GM21381 (cell line): ENCODE measurements at regions not wholly inside any gene's neighbourhood (a gene's known extent, or its start where the extent isn't known, plus 50 kb on each side); places are given as distances from the start of the nearest gene placed in this dataset.

Experiments
- ATAC-seq: cut with Tn5 transposase; IDR thresholded peaks from one replicate; pipeline ENCODE4 v1.9.1; 2021; ENCODE audit warnings: mild to moderate bottlenecking, moderate library complexity; ENCODE audit not compliant: unreplicated experiment

DNA sequence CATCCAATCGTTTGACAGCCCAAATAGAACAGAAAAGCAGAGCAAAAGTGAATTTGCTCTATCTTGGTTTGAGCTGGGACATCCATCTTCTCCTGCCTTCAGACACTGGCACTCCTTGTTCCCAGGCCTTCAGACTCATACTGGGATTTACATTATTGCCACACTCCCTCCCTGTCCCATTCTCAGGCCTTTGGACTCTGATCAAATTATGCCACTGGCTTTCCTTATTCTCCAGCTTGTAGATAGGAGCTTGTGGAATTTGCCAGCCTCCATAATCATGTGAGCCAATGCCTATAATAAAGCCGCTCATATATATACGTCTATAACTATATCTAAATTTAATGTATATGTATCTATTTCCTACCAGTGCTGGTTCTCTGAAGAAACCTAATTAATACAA, 568.3 kb upstream of the KIRREL3 start:
- no peak for ATAC-seq

DNA sequence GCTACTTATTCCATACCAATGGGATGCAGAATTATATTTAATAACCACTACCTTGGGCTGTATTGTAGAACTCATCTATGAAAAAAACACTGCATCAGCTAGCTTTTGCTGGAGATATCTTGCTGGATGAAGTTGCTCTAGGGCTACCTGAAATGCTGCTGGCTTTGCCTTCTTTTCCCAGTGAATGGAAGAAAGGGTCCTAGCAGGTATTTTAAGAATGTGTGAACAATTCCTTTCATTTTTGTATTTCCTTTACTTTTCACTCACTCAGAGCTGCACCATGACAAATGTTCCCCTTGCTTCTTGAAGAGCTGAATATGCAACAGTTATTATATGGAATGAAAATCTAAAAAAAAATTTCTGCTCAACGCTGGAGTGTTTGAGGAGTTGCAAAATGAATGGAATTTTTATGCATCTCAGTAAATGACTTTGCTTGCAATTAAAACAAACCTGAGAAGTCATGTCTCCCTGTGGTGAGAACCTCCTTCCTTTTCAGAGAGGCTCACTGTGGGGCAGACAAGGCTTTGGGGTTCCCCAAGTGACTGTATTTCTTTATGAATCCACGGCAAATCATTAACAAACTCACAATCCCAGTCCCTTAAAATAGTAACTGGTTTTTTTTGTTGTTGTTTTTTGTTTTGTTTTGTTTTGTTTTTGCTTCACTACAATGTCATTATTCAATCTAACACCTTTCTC, 566.8 kb upstream of the KIRREL3 start:
- no peak for ATAC-seq

DNA sequence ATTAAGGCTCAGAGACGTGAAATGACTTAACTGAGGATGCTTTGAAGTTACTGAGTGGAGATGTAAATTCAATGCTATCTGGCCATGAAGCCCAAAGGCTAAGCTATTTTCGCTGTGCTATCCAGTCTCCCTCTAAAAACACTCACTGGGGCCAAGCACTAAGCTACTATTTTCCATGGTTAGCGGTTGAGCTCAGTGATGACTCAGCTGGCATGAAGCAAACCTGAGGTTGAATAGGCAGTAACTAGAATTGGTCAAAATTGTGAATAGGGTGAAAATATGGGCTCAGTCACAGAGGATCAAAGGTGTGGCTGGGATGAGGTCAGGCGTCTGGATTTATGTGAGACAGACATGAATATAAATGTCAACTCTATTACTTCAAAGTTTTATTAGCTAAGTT, 564.2 kb upstream of the KIRREL3 start:
- no peak for ATAC-seq

DNA sequence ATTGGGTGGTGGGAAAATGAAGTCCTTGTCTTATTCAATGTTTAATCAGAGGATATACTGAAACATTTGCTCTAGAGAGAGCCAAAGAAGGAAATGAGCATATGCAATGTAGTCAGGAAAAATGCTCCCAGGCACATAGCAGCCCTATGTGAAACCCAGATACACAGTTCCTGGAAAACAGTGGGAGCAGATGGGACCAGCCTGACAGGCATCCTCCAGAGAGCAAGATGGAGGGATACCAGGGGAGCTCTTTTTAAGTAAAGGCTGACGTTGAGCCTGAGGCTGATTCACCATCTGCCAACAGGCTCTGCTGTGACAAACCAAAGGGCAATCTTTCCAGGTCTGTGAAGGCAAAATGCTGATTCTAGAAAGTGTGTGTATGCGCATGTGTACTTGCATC, 559.4 kb upstream of the KIRREL3 start:
- ATAC-seq: no peak

DNA sequence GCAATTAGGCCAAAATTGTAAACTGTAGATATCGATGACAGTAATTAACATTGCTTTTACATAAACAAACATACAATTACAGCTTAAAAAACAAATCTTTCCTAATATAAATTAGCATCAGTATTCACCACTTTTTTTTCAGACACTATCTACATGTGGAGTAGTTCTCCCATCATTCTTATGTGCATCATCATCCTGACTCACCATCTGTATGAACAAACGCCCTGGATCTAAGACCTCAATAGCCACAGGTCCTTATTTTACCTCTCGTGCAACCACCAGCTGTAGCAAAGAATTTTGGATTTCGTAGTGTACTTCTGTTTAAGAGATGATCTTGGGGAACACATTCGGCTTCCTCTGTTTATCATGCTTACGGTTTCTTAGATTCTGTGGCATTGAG, 551.9 kb upstream of the KIRREL3 start:
- ATAC-seq: no peak

DNA sequence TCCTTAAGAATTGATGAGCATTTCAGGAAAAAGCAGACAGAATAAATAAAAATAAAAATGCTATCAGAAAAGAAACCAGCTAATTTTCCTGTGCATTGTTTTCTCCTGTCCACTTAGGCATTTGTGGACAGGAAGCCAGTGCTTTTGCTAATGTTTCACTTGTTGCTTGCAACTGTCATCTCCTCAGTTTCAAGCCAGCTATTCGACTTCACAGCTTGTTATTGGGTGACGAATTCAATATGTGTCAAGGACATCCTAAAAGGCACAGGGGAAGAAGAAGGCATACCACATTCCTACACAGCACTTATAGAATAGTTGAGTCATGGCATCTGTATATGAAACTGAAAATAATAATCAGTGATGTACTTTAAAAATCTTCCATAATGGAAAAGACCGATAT, 530.6 kb upstream of the KIRREL3 start:
- no peak for ATAC-seq

DNA sequence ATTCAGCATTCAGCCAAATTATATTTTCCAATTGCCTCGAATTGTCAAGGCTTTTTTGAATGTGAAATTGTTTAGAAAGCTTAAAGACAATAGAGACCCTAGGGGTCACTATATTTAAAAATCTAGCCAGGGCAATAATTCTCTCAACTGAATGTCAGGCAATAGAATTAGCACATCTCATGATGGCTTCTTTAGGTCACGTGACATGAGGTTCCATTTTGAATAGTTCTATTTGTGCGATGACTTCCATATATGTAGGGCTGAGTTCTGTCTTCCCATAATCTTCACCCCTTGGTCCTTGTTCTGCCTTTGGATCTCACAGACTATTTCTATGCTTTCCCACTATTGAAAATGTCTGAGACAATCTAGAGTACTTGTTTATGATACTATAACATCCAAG, 527.7 kb upstream of the KIRREL3 start:
- ATAC-seq: no peak

DNA sequence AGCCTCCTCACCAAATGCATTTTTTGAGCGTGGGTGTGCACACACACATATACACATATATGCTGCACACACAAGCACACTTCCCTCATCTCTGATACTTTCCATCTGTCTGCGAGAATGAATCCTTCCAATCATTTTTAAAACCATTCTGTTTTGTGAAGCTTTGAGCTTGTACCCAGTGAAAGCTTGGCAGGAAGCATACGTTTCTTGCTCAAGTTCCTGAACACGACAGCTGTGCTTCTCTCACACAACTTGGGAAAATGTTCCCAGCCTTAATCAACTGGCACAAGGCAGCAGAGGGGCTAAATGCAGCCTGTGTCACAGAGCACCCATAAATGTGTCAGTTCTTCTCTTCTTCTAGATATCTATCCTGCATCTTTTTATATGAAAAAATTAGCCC, 524.0 kb upstream of the KIRREL3 start:
- no peak for ATAC-seq

DNA sequence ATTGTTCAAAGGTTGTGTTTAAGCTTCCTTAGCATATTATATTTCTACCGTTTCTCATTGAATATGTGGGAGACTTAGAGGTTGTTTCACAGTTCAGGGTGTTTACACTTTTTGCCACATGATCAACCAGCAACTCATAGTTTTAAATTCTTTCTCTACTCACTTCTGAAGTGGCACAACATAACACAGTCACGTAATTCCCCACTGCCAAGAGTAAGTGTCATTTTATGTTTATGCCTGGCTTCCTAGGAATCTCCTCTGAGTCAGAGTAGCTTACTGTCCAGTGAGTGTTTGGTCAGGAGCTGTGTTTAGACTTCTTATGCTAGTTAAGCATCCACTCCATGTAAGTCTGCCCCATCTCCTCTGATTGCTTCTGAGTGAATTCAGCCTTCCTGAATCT, 520.8 kb upstream of the KIRREL3 start:
- ATAC-seq: no peak

DNA sequence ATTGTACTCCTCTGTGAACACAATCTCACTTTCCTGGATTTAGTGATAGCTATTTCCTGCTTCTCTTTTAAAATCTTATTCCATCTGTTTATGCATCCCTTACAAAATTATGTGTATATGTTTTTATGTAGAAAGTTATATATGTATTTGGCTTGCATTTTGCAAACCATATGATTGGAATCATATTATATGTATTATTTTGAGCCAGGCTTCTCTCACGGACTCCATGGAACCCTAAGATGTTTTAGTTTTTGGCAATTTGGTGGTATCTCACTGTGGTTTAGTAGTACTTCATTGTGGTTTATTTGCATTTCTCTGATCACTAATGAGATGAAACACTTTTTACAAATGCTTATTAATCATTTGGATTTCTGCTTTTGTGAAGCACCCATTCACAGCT, 507.3 kb upstream of the KIRREL3 start:
- ATAC-seq: no peak

DNA sequence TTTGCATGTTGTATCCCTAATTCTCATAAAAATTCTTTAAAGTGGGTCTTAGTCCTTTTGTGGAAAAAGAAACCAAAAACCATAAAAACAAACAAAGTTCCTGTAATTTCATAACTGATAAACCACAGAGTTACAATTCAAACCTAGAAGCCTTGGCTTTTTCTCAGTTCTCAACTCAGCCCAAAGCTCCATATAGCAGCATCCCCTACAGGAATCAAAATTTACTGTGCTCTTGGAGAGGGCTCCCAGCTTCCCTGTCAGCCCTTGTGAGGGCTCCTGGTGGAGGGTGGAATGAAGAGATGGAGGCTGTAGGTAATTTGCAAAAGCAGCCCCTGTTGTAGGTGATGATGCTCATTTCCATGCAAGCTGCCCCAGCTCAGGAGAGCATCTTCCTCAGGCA, 506.1 kb upstream of the KIRREL3 start:
- no peak for ATAC-seq

DNA sequence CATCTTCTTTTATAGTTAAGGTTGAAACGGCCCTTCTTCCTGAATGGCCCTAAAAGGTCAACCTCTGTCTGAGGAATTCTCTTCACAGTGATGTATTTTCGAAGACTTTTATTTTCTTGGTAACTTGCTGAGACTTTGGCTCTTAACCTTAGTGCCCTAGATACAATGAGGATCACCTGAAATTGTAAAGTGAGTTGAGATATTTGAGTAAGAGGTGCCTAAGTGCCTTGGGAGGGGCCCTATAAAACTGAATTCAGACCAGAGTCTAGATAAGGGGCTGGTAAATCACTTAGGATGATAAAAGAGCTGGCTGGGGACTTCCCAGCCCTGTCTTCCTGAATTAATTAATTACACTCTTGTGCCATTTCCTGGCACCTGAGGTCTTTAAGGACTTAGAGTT, 505.6 kb upstream of the KIRREL3 start:
- ATAC-seq: no peak

DNA sequence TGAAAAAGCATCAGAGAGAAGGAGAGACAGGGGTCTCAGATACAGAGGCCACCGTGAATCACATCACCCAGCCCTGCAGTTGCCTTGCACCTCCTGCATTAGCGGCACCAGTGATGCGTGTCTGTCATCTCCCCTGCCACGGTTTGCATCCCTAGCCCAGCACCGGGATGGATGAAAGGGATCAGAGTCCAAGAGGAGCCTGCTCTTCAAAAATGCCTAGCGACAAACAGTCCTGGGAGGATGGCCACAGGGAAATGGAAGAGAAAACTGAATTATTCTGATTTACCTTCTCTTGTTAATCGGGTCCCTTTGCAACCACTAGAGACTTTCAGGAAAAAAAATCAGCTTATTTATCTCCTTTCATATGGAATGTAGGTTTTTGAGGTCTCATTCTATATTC, 495.6 kb upstream of the KIRREL3 start:
- ATAC-seq: no peak

DNA sequence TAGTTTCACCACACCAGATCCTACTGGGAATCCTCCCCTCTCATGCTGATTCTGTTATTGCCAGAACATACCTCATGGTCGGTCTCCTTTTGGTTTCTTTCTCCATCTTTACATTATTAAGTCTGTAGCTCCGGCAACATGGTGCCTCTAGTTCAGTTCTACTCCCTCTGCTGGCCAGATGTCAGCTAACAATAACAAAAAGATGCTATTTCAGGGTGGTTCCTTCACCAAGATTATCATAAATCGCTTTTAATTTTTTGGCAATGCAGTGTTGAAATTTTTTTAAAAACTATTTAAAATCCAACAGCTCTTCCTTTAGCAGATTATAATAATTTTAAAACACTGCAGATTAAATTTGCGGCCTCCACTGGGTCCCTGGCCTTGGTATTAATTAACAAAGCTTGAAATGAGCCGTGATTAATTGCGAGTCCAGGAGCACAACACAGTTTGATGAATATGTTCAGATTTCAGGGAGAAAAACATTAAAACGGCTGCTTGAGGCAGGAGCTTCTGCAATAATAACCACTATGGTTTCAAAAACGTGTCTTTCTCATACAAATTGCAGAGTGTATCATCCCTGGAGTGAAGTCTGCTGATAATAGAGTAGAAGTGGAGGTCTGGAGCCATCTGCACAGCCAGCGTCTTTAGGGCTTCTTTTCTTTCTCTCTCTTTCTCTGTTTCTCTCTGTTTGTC, 492.9 kb upstream of the KIRREL3 start:
- no peak for ATAC-seq

DNA sequence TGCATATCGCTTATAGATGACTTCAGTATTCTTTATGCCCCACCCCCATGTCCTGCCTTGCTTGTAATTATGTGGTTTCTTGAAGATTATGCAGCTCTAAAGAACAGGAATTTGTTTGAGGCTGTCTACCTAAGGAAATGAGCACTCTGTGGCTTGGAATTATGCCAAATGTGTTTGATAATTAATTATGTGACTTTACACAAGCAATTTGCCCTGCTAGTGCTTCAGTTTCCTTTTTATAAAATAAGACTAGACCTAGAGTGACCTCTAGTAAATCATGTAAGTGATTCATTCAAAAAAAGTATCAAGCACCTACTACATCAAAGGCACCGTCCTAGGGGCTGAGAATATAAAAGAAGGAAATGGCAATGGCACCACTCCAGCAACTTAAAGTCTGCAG, 491.5 kb upstream of the KIRREL3 start:
- ATAC-seq: no peak

DNA sequence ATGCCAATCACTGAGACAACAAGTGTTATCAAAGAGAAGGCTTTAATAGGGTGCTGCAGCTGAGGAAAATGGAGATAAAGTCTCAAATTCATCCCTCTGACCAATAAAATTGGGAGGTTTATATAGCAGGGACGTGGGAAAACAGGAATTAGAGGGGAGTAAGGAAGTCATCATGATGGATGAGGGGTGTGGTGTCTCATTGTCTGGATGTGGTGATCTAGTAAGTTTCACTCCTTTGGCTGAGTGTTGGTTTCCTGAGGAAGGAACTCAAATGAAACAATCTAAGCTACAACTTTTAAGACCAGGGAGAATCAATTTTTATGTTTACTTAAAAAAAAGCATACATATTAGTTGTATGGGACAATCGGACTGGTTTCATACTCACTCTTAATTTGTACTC, 491.0 kb upstream of the KIRREL3 start:
- no peak for ATAC-seq

DNA sequence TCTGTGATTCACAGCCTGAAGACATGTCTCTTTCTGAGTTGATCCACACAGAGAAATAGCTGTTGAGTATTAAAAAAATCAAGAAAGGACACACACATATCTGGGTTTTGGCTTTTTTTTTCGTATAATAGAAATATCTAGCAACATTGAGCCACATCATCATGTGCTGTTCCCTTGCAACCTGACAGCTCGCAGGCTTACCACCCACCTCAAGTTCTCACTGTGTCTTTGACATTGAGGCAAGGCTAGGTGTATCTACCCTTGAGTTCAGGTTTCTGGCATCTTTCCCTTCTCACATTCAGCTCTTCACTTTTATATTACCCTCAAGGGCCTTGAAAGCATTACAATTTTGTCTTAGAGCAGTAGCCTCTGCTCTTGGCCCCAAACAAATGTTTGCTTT, 490.3 kb upstream of the KIRREL3 start:
- no peak for ATAC-seq

DNA sequence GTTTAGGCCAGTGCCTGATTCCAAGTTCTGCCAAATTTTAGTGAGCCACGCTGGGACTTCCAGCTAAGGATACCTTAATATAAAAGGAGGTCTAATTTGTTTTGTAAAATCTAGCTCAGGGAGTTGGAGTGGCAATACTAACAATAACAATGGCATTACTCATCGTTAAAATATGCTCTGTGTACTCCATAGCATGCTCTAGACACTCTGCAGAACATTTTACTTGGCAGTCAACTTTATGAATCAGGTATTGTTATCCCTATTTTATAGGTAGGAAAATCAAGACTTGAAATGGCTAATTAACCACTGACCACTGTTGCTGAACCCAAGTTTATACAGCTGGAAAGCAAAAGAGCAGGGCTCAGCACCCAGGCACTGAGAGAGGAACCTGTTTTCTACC, 485.0 kb upstream of the KIRREL3 start:
- ATAC-seq: no peak

DNA sequence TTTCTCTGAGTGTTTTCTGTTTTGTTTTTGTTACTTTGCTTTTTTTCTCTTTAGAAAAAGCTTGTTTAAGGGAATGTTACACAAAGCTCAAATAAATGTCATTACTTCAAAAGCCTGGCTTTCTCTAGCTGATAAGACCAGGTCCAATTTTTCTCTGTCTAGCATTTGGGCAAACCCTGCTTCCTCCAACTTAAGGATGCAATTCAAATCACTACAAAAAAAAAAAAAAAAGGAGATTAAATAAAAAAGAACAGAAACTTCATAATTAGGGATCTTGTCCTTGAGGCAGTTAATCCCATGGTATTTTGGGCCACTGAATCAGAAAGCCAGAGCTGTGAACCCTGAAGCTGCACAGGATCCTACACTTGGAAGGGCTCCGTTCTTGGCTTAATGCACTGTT, 480.8 kb upstream of the KIRREL3 start:
- ATAC-seq: no peak

DNA sequence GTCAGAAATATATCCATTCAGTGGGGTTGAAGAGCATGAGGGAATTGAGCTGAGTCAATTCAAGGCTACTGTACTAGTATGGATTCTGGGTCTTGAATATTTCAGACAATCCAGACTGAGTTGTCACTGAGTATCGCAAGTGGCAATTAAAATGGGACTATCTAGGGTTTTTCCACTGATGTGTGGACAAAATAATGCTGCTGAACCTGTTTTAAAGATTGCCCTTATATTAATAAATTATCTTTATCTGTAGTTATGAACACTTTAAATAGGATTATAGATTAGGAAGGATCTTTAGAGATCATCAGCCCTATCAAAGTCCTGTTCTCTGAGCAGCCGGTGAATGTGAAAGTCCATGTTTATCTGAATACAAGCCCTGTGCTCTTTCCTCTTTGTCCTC, 478.3 kb upstream of the KIRREL3 start:
- no peak for ATAC-seq

DNA sequence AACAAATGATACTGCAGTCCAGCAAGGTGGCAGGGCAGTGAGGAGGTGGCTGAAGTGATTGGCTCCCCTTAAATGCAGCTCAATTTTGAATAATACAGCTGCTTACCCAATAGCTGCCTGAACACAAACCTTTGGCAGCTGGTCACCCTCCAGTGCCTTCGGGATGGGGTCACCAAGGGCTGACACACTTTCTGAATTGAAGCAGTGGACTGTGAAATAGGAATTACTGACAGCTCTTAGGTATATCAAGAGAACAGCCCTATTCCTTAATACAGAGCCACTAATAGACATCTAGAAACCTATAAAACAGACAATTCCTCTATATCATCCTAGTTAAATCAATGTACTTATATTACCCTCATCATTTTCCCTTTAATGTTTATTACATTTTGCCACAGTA, 474.2 kb upstream of the KIRREL3 start:
- no peak for ATAC-seq

DNA sequence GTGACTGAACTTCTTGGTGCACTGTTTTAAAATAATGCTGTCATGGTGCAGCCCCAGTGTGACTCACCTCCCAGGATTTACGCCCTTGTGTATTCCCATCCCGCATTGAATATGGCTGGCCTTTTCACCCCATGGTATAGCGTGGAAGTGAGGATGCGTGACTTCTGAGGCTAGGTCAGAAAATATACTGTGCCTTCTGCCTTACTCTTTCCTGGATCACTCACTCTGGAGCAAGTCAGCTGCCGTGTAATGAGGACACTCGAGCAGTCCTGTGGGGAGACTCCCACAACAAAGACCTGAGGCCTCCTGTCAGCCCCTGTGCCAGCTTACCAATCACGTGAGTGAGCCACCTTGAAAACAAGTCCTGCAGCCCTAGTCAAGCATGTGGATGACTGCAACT, 471.9 kb upstream of the KIRREL3 start:
- ATAC-seq: no peak

DNA sequence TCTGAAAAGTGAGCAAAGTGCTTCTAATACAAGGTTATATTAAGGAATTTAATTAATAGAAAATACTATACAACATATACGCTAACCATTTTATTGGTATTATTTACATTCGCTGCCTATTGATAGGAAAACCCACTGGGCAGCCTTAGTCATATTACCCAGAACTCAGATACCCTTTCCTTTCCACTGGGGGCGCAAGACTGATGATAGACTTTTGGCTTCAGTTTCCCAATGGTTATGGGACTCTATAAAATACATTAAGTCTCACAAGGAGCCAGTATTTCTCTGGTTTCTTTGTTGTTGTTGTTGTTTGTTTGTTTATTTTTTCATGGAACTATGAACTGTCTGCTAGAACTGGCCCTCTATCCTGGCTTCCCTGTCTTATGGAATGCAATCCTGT, 471.1 kb upstream of the KIRREL3 start:
- no peak for ATAC-seq
